Calu3 (cell line): ENCODE measurements at regions not wholly inside any gene's neighbourhood (a gene's known extent, or its start where the extent isn't known, plus 50 kb on each side); places are given as distances from the start of the nearest gene placed in this dataset.

Experiments used
- BruUV-seq: library from RNA; stranded (reverse); fragments of 400-500 nt; replicated peaks from 2 replicates; lab custom pipeline; 2021; lab: Mats Ljungman, UMichigan
- CTCF ChIA-PET: fragments of 300-600 bp; sonication (Branson Sonifier 250); formaldehyde crosslinking; loops from one replicate; lab custom pipeline; 2022; ENCODE audit warnings: antibody characterized with exemption; lab: Charles Lee
- DNase-seq: peaks from one replicate; pipeline ENCODE4 v3.0.0; 2022
- H3K27ac Mint-ChIP-seq: one replicate; pipeline ENCODE4 v1.8.0; 2022; ENCODE audit warnings: mixed read lengths; ENCODE audit not compliant: unreplicated experiment
- H3K27me3 Mint-ChIP-seq: one replicate; pipeline ENCODE4 v1.8.0; 2022; ENCODE audit warnings: mixed read lengths; ENCODE audit not compliant: unreplicated experiment
- H3K36me3 Mint-ChIP-seq: one replicate; pipeline ENCODE4 v1.8.0; 2022; ENCODE audit warnings: mild to moderate bottlenecking, moderate library complexity, mixed read lengths; ENCODE audit not compliant: insufficient read depth, unreplicated experiment
- H3K4me1 Mint-ChIP-seq: one replicate; pipeline ENCODE4 v1.8.0; 2022; ENCODE audit warnings: mild to moderate bottlenecking, low read depth, mixed read lengths; ENCODE audit not compliant: unreplicated experiment
- H3K4me3 Mint-ChIP-seq: one replicate; pipeline ENCODE4 v1.8.0; 2022; ENCODE audit warnings: mild to moderate bottlenecking, low read depth, moderate library complexity, mixed read lengths; ENCODE audit not compliant: unreplicated experiment
- H3K9me3 Mint-ChIP-seq: one replicate; pipeline ENCODE4 v1.8.0; 2022; ENCODE audit warnings: low read depth, mixed read lengths; ENCODE audit not compliant: unreplicated experiment
- CTCF ChIP-seq: fragments of 200-600 bp; IDR thresholded peaks from one replicate; pipeline ENCODE4 v1.8.0; 2022; ENCODE audit warnings: antibody characterized with exemption; ENCODE audit not compliant: unreplicated experiment
- intact Hi-C: fragments of 100-400 bp; cut with micrococcal nuclease; formaldehyde crosslinking; loops from one replicate; pipeline ENCODE4 v1.10.0; 2022; ENCODE audit not compliant: unreplicated experiment

DNA sequence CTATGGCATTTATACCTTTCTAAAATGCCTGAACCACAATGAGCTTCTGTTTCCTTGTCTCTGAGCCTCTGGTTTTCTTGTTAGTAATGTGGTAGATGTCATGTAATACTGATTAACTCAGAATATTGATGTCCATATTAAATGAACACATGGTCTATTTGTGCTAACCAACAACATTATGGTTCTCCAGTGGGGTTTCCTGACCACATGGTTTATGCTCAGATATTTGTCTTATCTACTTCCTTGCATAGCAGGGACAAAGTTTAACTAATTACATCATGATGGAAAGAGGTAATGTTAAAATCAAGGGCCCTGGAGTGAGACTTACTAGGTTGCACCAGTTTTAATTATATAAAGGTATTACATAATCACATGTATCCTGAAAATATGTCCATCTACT, 62.6 kb upstream of the SCN10A start:
- H3K27ac Mint-ChIP-seq, result peak overlapping the region; percentile 28
- no peaks in the 10 kb centered on the region for H3K27me3 Mint-ChIP-seq
- H3K4me1 Mint-ChIP-seq, result peaks cover 9% of the 10 kb centered on the region
- CTCF ChIA-PET, result interaction anchor here (0.8 to 1.4 kb wide), 4 partner anchors 35 to 121 kb away, joined by 3 to 6 read pairs (median 4); no protein-coding TSS in a partner anchor
- no peak overlapping the region for H3K4me3 Mint-ChIP-seq
- BruUV-seq, result no TSS peak
- H3K36me3 Mint-ChIP-seq, result no peaks in the 10 kb centered on the region
- intact Hi-C loops, result no loop called here
- DNase-seq, result peak; percentile 34
- peaks cover 2% of the 10 kb centered on the region for H3K9me3 Mint-ChIP-seq
- TF ChIP-seq CTCF, result no peak
